NCI-H2081 treated with DMSO at 0.1 percent for 48 hours (cell line): ENCODE measurements at regions not wholly inside any gene's neighbourhood (a gene's known extent, or its start where the extent isn't known, plus 50 kb on each side); places are given as distances from the start of the nearest gene placed in this dataset.
A peak's percentile ranks its signal among the peaks of the same experiment; 100 is the strongest.
"Not testable (repeated sequence)": the region's sequence is repeated elsewhere in the genome, so short reads cannot be mapped to it uniquely, and the experiment has no call there.

Experiments
- DNase-seq: peaks from one replicate; lab custom pipeline; 2025; lab: John Stamatoyannopoulos, UW

DNA sequence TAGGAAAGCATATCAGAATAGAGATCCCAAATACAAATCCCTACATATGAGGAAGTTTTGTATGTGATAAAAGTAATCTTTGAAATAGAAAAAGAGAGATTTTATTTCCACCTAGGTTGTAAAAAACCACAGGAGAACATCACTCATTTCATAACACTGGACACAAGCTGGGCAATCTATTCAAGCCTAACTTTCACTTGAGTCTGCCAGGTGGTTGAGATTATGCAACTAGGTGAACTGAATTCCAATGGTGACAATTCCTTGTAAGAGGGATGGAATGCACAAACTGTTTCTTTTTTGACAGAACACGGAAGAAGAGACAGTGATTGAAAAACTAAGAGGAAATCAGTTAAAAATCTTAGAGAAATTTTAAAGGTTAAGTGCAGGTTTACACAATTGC is 619.6 kb upstream of the TMEFF2 start:
- DNase-seq, result no peak

- DNase-seq, result no peak
Measured at GRCh38 chr2:192813341-192813740, 618.6 kb upstream of the TMEFF2 start.

GRCh38 chr2:192809173-192809572 is 614.4 kb upstream of the TMEFF2 start:
- DNase-seq, result no peak

GRCh38 chr2:192783643-192784042 is 588.9 kb upstream of the TMEFF2 start:
- DNase-seq, result no peak

DNA sequence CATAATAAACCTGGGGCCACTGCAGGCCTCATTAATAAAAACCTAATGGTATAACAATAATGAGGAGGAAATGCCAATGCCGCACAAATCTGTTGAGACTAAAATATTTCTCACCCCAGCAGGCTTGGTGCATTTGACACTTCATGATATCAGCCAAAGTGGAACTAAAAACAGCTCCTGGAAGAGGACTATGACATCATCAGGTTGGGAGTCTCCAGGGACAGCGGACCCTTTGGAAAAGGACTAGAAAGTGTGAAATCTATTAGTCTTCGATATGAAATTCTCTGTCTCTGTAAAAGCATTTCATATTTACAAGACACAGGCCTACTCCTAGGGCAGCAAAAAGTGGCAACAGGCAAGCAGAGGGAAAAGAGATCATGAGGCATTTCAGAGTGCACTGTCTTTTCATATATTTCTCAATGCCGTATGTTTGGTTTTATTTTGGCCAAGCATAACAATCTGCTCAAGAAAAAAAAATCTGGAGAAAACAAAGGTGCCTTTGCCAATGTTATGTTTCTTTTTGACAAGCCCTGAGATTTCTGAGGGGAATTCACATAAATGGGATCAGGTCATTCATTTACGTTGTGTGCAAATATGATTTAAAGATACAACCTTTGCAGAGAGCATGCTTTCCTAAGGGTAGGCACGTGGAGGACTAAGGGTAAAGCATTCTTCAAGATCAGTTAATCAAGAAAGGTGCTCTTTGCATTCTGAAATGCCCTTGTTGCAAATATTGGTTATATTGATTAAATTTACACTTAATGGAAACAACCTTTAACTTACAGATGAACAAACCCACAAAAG is 580.9 kb upstream of the TMEFF2 start:
- DNase-seq, result no peak

- DNase-seq, result no peak
Measured at GRCh38 chr2:192775011-192775410, 580.3 kb upstream of the TMEFF2 start.

GRCh38 chr2:192773044-192773443 is 578.3 kb upstream of the TMEFF2 start:
- DNase-seq, result no peak

DNA sequence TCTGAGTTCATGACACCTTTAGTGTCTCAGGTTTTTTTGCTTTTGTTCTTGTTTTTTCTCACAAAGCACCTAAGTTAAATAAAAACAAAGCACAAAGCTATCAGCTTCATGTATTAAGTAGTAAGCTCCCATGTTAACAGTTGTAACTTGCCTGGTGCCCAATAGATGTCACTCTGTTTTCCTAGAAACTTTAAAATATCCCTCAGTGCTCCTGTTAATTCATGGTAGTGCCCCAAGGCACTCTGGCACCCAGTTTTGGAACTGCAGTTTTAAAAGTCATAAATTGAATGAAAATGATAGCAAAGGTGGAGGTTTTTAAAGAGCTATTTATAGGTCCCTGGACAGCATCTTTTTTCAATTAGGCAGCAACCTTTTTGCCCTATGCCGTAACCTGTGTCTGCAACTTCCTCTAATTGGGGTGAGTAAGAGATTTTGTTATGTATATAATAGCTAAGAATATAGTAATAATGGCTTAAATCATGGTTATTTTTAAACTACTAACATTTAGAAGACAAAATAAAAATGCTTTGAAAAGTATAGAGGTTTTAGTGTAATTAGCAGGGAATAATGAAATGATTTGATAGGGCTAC is 555.0 kb upstream of the TMEFF2 start:
- DNase-seq, result peak; percentile 53

- DNase-seq, result no peak
Measured at GRCh38 chr2:192741889-192742288, 547.2 kb upstream of the TMEFF2 start.

DNA sequence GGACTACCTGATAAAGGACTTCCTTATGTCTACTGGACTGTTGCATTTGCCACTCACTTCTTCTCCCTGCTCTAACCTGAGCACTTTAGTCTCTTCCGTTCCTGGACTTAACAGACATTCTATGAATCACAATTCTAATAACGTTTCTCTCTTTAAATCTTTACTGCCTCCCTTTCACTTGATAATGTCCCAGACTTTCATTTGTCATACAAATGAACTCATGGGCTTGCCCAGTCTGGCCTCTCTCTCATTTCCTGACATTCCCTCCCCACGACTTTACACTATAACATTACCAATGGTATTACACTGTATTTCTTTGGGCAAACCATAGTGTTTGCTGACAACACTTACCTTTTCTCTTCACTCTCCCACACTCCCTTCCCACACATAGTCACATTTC is 540.7 kb upstream of the TMEFF2 start:
- DNase-seq, result no peak

- no peak for DNase-seq
Measured at GRCh38 chr2:192729369-192729768, 534.6 kb upstream of the TMEFF2 start.

DNA sequence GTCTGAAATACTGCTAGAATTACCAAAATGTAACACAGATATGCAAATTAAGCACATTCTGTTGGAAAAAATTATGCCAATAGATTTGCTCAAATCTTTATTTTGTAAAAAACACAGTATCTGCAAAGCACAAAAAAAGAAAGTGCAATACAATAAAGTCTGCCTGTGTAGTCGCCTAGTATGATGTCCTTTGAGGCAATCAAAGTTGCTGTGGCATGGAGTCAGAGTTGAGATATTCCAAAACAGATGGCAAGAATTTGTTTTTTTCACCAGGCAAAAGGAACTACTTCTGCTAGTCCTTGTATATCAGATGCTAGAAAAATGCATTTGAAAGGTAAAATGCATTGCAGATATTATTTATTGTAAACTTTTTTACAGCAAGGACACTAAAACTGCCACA is 531.3 kb upstream of the TMEFF2 start:
- no peak for DNase-seq

GRCh38 chr2:192719629-192720028 is 524.9 kb upstream of the TMEFF2 start:
- DNase-seq, result no peak

DNA sequence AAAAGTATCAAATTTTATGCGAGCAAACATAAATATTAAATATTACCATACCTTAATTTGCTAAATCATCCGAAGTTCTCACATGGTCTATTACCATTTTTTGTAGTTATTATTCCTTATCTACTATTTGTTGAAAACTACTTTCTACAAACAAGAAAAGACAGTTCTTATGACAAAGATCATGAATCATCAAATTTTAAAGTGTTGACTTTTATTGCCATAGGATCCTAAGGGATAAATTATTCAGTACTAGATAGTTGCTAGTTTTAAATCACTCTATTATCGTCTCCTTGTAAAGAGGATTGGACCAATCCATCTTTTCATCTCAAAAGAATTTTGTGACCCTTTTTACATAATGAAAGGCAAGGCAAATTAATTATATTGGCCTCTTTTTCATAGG is 523.6 kb upstream of the TMEFF2 start:
- no peak for DNase-seq

- DNase-seq, result no peak
Measured at GRCh38 chr2:192700934-192701333, 506.2 kb upstream of the TMEFF2 start.

DNA sequence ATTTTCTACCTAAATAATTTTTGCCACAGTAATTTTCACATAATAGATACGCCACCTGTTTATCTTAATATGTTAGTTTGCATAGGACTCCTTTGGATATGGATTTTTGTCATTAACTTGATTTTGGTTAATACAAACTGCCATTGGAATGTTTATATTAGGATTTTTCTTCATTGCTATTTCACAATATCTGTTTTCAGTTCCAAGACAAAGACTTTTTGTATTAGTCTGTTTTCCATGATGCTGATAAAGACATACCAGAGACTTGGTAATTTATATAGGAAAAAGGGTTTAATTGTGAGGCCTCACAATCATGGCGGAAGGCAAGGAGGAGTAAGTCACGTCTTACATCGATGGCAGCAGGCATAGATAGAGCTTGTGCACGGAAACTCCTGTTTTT is 503.1 kb upstream of the TMEFF2 start:
- DNase-seq, result no peak

- no peak for DNase-seq
Measured at GRCh38 chr2:192696857-192697256, 502.1 kb upstream of the TMEFF2 start.

- DNase-seq, result no peak
Measured at GRCh38 chr2:192687015-192687414, 492.3 kb upstream of the TMEFF2 start.

DNA sequence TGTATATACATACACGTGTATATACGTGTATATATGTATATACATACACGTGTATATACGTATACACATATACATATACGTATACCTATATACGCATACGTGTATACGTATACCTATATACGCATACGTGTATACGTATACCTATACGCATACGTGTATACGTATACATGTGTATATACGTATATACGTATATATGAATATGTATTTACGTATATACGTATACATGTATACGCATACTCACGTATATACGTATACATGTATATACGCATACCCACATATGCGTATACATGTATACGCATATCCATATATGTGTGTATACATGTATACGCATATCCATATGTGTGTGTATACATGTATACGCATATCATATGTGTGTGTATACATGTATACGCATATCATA is 487.8 kb upstream of the TMEFF2 start:
- not testable (repeated sequence) for DNase-seq

GRCh38 chr2:192675681-192676080 is 480.9 kb upstream of the TMEFF2 start:
- no peak for DNase-seq

- no peak for DNase-seq
Measured at GRCh38 chr2:192669505-192670091, 474.9 kb upstream of the TMEFF2 start.

DNA sequence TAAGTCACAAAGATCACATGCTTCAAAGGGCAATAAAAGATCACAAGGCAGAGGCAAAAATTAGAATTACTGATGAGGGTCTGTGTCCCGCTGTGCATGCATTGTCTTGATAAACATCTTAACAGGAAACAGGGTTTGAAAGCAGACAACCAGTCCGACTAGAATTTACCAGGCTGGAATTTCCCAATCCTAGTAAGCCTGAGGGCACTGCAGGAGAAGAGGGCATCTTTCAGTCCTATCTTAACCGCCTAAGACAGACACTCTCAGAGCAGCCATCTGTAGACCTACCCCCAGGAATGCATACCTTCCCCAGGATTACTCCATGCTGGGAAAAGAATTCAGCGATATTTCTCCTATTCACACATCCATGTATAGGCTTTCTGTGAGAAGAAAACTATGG is 465.8 kb upstream of the TMEFF2 start:
- not testable (repeated sequence) for DNase-seq

GRCh38 chr2:192657362-192657761 is 462.6 kb upstream of the TMEFF2 start:
- DNase-seq, result no peak
